IMR-90 (cell line): ENCODE measurements at regions not wholly inside any gene's neighbourhood (a gene's known extent, or its start where the extent isn't known, plus 50 kb on each side); places are given as distances from the start of the nearest gene placed in this dataset.

Source experiments
- ATAC-seq: fragments of 200-7000 bp; cut with Tn5 transposase; 2 replicates; pipeline ENCODE4 v1.9.1; 2020; ENCODE audit warnings: low read depth, mild to moderate bottlenecking, moderate library complexity
- BruUV-seq: library from RNA; stranded (reverse); fragments of 400-500 nt; replicated peaks from 2 replicates; lab custom pipeline; 2021; lab: Mats Ljungman, UMichigan
- CTCF ChIA-PET: fragments of 300-600 bp; formaldehyde crosslinking; extraction: SDS; loops from one replicate; lab custom pipeline; 2021; ENCODE audit warnings: antibody characterized with exemption; lab: Yijun Ruan, JAX
- POLR2A ChIA-PET: fragments of 300-600 bp; sonication (Branson Sonifier 250); formaldehyde crosslinking; loops from one replicate; lab custom pipeline; 2022; ENCODE audit warnings: antibody characterized with exemption; ENCODE audit not compliant: unreplicated experiment; lab: Charles Lee
- DNase-seq: peaks from one replicate; pipeline ENCODE4 v3.0.0; 2013
- H2AFZ ChIP-seq: replicated peaks from 2 replicates; pipeline ENCODE3; 2013; ENCODE audit warnings: low read length, mild to moderate bottlenecking; ENCODE audit not compliant: poor library complexity
- H2AK5ac ChIP-seq: 2 replicates; pipeline ENCODE4 v1.6.1; 2013; ENCODE audit warnings: low read depth, low read length, inconsistent platforms
- H2AK9ac ChIP-seq: replicated peaks from 2 replicates; pipeline ENCODE3; 2013; ENCODE audit warnings: mild to moderate bottlenecking, low read depth, low read length, moderate library complexity; ENCODE audit not compliant: poor library complexity
- H2BK120ac ChIP-seq: 2 replicates; pipeline ENCODE4 v1.6.1; 2013; ENCODE audit warnings: low read depth, low read length, inconsistent platforms
- H2BK15ac ChIP-seq: 3 replicates; pipeline ENCODE4 v1.6.1; 2013; ENCODE audit warnings: low read depth, low read length, inconsistent platforms
- H2BK20ac ChIP-seq: 2 replicates; pipeline ENCODE4 v1.6.1; 2013; ENCODE audit warnings: low read depth, mild to moderate bottlenecking, inconsistent platforms, low read length, moderate library complexity
- H2BK5ac ChIP-seq: 2 replicates; pipeline ENCODE4 v1.6.1; 2013; ENCODE audit warnings: mild to moderate bottlenecking, low read depth, low read length, inconsistent platforms; ENCODE audit not compliant: poor library complexity, severe bottlenecking
- H3K14ac ChIP-seq: replicated peaks from 2 replicates; pipeline ENCODE4 v1.6.1; 2013; ENCODE audit warnings: low read depth, low read length, inconsistent platforms
- H3K18ac ChIP-seq: 2 replicates; pipeline ENCODE4 v1.6.1; 2013; ENCODE audit warnings: low read depth, low read length, control low read depth
- H3K23ac ChIP-seq: 2 replicates; pipeline ENCODE4 v1.6.1; 2013; ENCODE audit warnings: low read depth, low read length, inconsistent platforms
- H3K27ac ChIP-seq: 2 replicates; pipeline ENCODE4 v1.5.1; 2013; ENCODE audit warnings: mild to moderate bottlenecking, control low read depth, low read length; ENCODE audit not compliant: insufficient read depth
- H3K27me3 ChIP-seq: 2 replicates; pipeline ENCODE4 v1.6.1; 2013; ENCODE audit warnings: low read length; ENCODE audit not compliant: control insufficient read depth, insufficient read depth
- H3K36me3 ChIP-seq: 2 replicates; pipeline ENCODE4 v1.6.1; 2013; ENCODE audit warnings: low read length, mixed read lengths; ENCODE audit not compliant: control insufficient read depth, insufficient read depth
- H3K4ac ChIP-seq: 2 replicates; pipeline ENCODE4 v1.6.1; 2013; ENCODE audit warnings: low read depth, low read length, inconsistent platforms
- H3K4me1 ChIP-seq: 2 replicates; pipeline ENCODE4 v1.6.1; 2013; ENCODE audit warnings: low read length, mixed read lengths; ENCODE audit not compliant: control insufficient read depth, insufficient read depth
- H3K4me2 ChIP-seq: 2 replicates; pipeline ENCODE4 v1.6.1; 2013; ENCODE audit warnings: low read depth, mild to moderate bottlenecking, control low read depth, low read length, moderate library complexity
- H3K4me3 ChIP-seq: 2 replicates; pipeline ENCODE4 v1.5.1; 2013; ENCODE audit warnings: low read depth, mild to moderate bottlenecking, control low read depth, low read length, moderate library complexity; ENCODE audit not compliant: insufficient read depth
- H3K56ac ChIP-seq: 2 replicates; pipeline ENCODE4 v1.6.1; 2013; ENCODE audit warnings: low read length, inconsistent platforms; ENCODE audit not compliant: insufficient read depth; ENCODE audit errors: extremely low read depth
- H3K79me1 ChIP-seq, 2 experiments: 2 replicates each; pipeline ENCODE4 v1.6.1; 2013; ENCODE audit warnings: low read length in 2 of 2, inconsistent platforms in 1 of 2, low read depth in 1 of 2
- H3K9ac ChIP-seq: 2 replicates; pipeline ENCODE4 v1.6.1; 2013; ENCODE audit warnings: low read depth, low read length, control low read depth
- H3K9me1 ChIP-seq: 2 replicates; pipeline ENCODE4 v1.6.1; 2013; ENCODE audit warnings: low read length, inconsistent platforms; ENCODE audit not compliant: insufficient read depth
- H3K9me3 ChIP-seq: 2 replicates; pipeline ENCODE4 v1.6.1; 2013; ENCODE audit warnings: low read length; ENCODE audit not compliant: control insufficient read depth, insufficient read depth
- H4K20me1 ChIP-seq: 2 replicates; pipeline ENCODE4 v1.6.1; 2013; ENCODE audit warnings: low read length, inconsistent platforms; ENCODE audit not compliant: insufficient read depth
- H4K5ac ChIP-seq: 2 replicates; pipeline ENCODE4 v1.6.1; 2013; ENCODE audit warnings: mild to moderate bottlenecking, low read depth, low read length, control low read depth
- H4K8ac ChIP-seq, 2 experiments: 2 replicates each; pipeline ENCODE4 v1.6.1; 2013; ENCODE audit warnings: low read depth in 2 of 2, low read length in 2 of 2, control low read depth in 1 of 2, inconsistent platforms in 1 of 2
- H4K91ac ChIP-seq: 2 replicates; pipeline ENCODE4 v1.6.1; 2013; ENCODE audit warnings: low read depth, low read length, inconsistent platforms; ENCODE audit not compliant: insufficient read depth
- BHLHE40 ChIP-seq: fragments of 150-350 bp; IDR thresholded peaks from 2 replicates; pipeline ENCODE4 v1.6.1; 2016; ENCODE audit warnings: mild to moderate bottlenecking, low read depth, low read length
- CEBPB ChIP-seq: IDR thresholded peaks from 2 replicates; pipeline ENCODE4 v1.6.1; 2012; ENCODE audit warnings: low read depth, low read length, improper control_type of control experiment
- CHD1 ChIP-seq: IDR thresholded peaks from 2 replicates; pipeline ENCODE4 v1.6.1; 2012; ENCODE audit warnings: low read depth, low read length, improper control_type of control experiment
- CTCF ChIP-seq: conservative IDR thresholded peaks from 2 replicates; pipeline ENCODE4 v1.5.1; 2012; ENCODE audit warnings: mild to moderate bottlenecking, low read depth, low read length, improper control_type of control experiment
- FOS ChIP-seq: fragments of 150-350 bp; IDR thresholded peaks from 2 replicates; pipeline ENCODE4 v1.6.1; 2016; ENCODE audit warnings: low read depth, low read length
- MAZ ChIP-seq: IDR thresholded peaks from 2 replicates; pipeline ENCODE4 v1.6.1; 2012; ENCODE audit warnings: low read depth, mild to moderate bottlenecking, low read length, improper control_type of control experiment, moderate library complexity, borderline replicate concordance
- MXI1 ChIP-seq: IDR thresholded peaks from 2 replicates; pipeline ENCODE4 v1.6.1; 2012; ENCODE audit warnings: low read depth, mild to moderate bottlenecking, low read length, moderate library complexity, borderline replicate concordance
- NFE2L2 ChIP-seq: fragments of 150-350 bp; IDR thresholded peaks from 2 replicates; pipeline ENCODE4 v1.6.1; 2016; ENCODE audit warnings: low read depth, mild to moderate bottlenecking, low read length
- POLR2A ChIP-seq: IDR thresholded peaks from 2 replicates; pipeline ENCODE4 v1.6.1; 2012; ENCODE audit warnings: mild to moderate bottlenecking, low read depth, low read length
- RFX5 ChIP-seq: IDR thresholded peaks from 2 replicates; pipeline ENCODE4 v1.8.0; 2012; ENCODE audit warnings: low read depth, mild to moderate bottlenecking, low read length, moderate library complexity
- WGBS, 2 experiments: methylation state at CpG; one replicate each; pipeline versions ENCODE4 v1.1.5 to v1.1.7; 2013; ENCODE audit warnings: missing lambda C conversion rate in 2 of 2; ENCODE audit not compliant: insufficient read length in 1 of 2; ENCODE audit errors: extremely low coverage in 2 of 2; 5-methylcytosine and 5-hydroxymethylcytosine counted together
- dilution Hi-C: fragments of 300-500 bp; cut with HindIII; formaldehyde crosslinking; loops from one replicate; pipeline ENCODE4 v1.14.3; 2018; ENCODE audit warnings: low sequenced_read_pairs; ENCODE audit not compliant: unreplicated experiment
- in situ Hi-C: fragments of 300-500 bp; cut with MboI; formaldehyde crosslinking; loops from 3 replicates; pipeline ENCODE4 v1.14.3; 2019; ENCODE audit warnings: low sequenced_read_pairs, inconsistent platforms, mixed read lengths
- intact Hi-C: fragments of 100-400 bp; cut with micrococcal nuclease; formaldehyde crosslinking; loops from 2 replicates; pipeline ENCODE4 v1.10.0; 2022

- Histone ChIP-seq H2BK120ac (no peak overlapping the region), H3K9me1 (no peaks in the 10 kb centered on the region), H3K79me1 (no peaks in the 10 kb centered on the region), H4K8ac (no peak overlapping the region), H4K5ac (no peak overlapping the region), H3K27ac (no peak overlapping the region), H3K56ac (no peak overlapping the region), H2AFZ (no peak overlapping the region), H3K27me3 (no peaks in the 10 kb centered on the region), H3K23ac (no peak overlapping the region), H3K36me3 (no peaks in the 10 kb centered on the region), H3K4me3 (no peak overlapping the region), H3K18ac (no peak overlapping the region), H2AK5ac (no peak overlapping the region), H4K91ac (no peak overlapping the region), H3K4ac (no peak overlapping the region), H3K14ac (no peak overlapping the region), H4K20me1 (no peaks in the 10 kb centered on the region), H2AK9ac (no peak overlapping the region), H2BK20ac (no peak overlapping the region), H2BK5ac (no peak overlapping the region), H3K4me2 (no peak overlapping the region), H3K4me1 (no peaks in the 10 kb centered on the region), H2BK15ac (no peak overlapping the region), H3K9ac (no peak overlapping the region), H3K9me3 (no peaks in the 10 kb centered on the region)
- TF ChIP-seq CTCF (no peak), MXI1 (no peak), RFX5 (no peak), NFE2L2 (no peak), BHLHE40 (no peak), POLR2A (no peak), MAZ (no peak), CHD1 (no peak), FOS (no peak), CEBPB (no peak)
- ChIA-PET POLR2A (no interaction called here), CTCF (no interaction called here)
- dilution Hi-C loops (no loop called here), intact Hi-C loops (no loop called here), in situ Hi-C loops (no loop called here)
- no TSS peak for BruUV-seq
- DNase-seq, result no peak
- WGBS, 2 experiments, result 67% methylated on average over 1 of the region's 5 CpGs; no CpG with 5 or more reads in 1 of the 2 experiments
- no peak for ATAC-seq
These were observed 223.7 kb downstream of the KCNC2 start for GRCh38 chr12:74985986-74986319.
